ENCODE measurements at regions not wholly inside any gene's neighbourhood (a gene's known extent, or its start where the extent isn't known, plus 50 kb on each side); places are given as distances from the start of the nearest gene placed in this dataset.

GRCh38 chr16:79895053-79895916, 294.7 kb upstream of the MAF start:
- TF ChIP-seq CTCF (IDR thresholded peaks at IDR 0.05; ENCODE audit: low read depth, low read length, poor library complexity, severe bottlenecking) (no peak), EZH2phosphoT487 (IDR thresholded peaks at IDR 0.05; ENCODE audit: borderline replicate concordance, low read length) (no peak)

All from DOHH2 (cell line).